Heart left ventricle (tissue), 16 donors: ENCODE measurements at regions not wholly inside any gene's neighbourhood (a gene's known extent, or its start where the extent isn't known, plus 50 kb on each side); places are given as distances from the start of the nearest gene placed in this dataset.
"Not testable (repeated sequence)": the region's sequence is repeated elsewhere in the genome, so short reads cannot be mapped to it uniquely, and the experiment has no call there.

Experiments used
- ATAC-seq, 4 donors: fragments of 200-7000 bp; cut with Tn5 transposase; one replicate each; pipeline ENCODE4 v1.9.1; 2020 to 2022; ENCODE audit warnings: moderate library complexity in 4 of 4, mild to moderate bottlenecking in 3 of 4, moderate number of reproducible peaks in 1 of 4
- DNase-seq, 5 donors: peaks; one replicate each; pipeline ENCODE4 v3.0.0-alpha.2; 2020
- H3K27ac ChIP-seq, 12 donors: fragments of 200-600 bp; sonication (generic) in 4 of 12; one replicate each; pipeline versions ENCODE4 v1.5.0 to v1.8.0; 2016 to 2022; ENCODE audit warnings: mild to moderate bottlenecking in 2 of 12
- H3K27me3 ChIP-seq, 9 donors: fragments of 200-600 bp; sonication (generic) in 2 of 9; one replicate each; pipeline versions ENCODE4 v1.5.1 to v1.8.0; 2016 to 2022; ENCODE audit warnings: mild to moderate bottlenecking in 3 of 9
- H3K36me3 ChIP-seq, 9 donors: fragments of 200-600 bp; sonication (generic) in 2 of 9; one replicate each; pipeline versions ENCODE4 v1.5.0 to v1.8.0; 2018 to 2022; ENCODE audit warnings: mild to moderate bottlenecking in 2 of 9
- H3K4me1 ChIP-seq, 12 donors: fragments of 200-600 bp; sonication (generic) in 4 of 12; one replicate each; pipeline versions ENCODE4 v1.5.0 to v1.8.0; 2016 to 2022; ENCODE audit warnings: mild to moderate bottlenecking in 3 of 12
- H3K4me3 ChIP-seq, 12 donors: fragments of 200-600 bp; sonication (generic) in 4 of 12; one replicate each; pipeline versions ENCODE4 v1.5.0 to v1.8.0; 2017 to 2022; ENCODE audit warnings: mild to moderate bottlenecking in 9 of 12, moderate library complexity in 4 of 12
- H3K9me3 ChIP-seq, 12 donors: fragments of 200-600 bp; sonication (generic) in 4 of 12; one replicate each; pipeline versions ENCODE4 v1.5.0 to v1.8.0; 2016 to 2022; ENCODE audit warnings: mild to moderate bottlenecking in 1 of 12
- POLR2A ChIP-seq, 2 donors: fragments of 450-650 bp; IDR thresholded peaks; one replicate each; pipeline ENCODE4 v1.6.1; 2017; ENCODE audit warnings: antibody characterized with exemption in 2 of 2, mild to moderate bottlenecking in 2 of 2, moderate library complexity in 2 of 2
- WGBS, 4 donors: extraction: QIAGEN DNeasy Blood & Tissue Kit in 2 of 4; methylation state at CpG; one replicate each; pipeline versions ENCODE4 v1.1.5 to v1.1.7; 2013 to 2018; 5-methylcytosine and 5-hydroxymethylcytosine counted together
- intact Hi-C, 10 donors: fragments of 100-400 bp; cut with DNase I; formaldehyde crosslinking; loops; one replicate each; pipeline versions ENCODE4 v1.11.1 to v1.14.2; 2022
- TF ChIP-seq, protein P1 (sequence below), 12 donors: fragments of 200-600 bp; sonication (generic) in 4 of 12; IDR thresholded peaks; one replicate each; pipeline versions ENCODE4 v1.5.0 to v1.8.0; 2018 to 2022; ENCODE audit warnings: antibody characterized with exemption in 12 of 12, mild to moderate bottlenecking in 5 of 12
- donor health status: ischemic (EF 13 %, LVEDD 7.1; RV severe dilation, severe dysfunction).
- donor health status: healthy with polysubstance abuse.
- donor health status: DM: no; HTN: yes; CAD: no.
- donor health status: DM: no; HTN: no; CAD: no.
- donor health status: ischemic (EF 25% LVEDD 6.9; RV normal size, moderate dysfunction).
- donor health status: ischemic (EF 25% LVEDD 5.7; RV mildly dilated, moderate dysfunction).
- donor health status: healthy.
- donor health status: DM: yes; HTN: yes; CAD: no.
- donor health status: ischemic (EF 35%, LVEDD 5.7; RV mildly dilated, moderate dysfunction).
- donor health status: nonischemic (EF 11% LVEDD 7.7; RV severe dilation, severe dysfunction).
- donor health status: DM: yes; HTN: yes; CAD: no.
- donor health status: PGD.
- donor health status: ischemic (EF 29% LVEDD 5.4; RV normal size, mild dysfunction).
- donor health status: nonischemic (EF 23%, LVEDD 6.1; RV moderate dilation, normal function).

DNA sequence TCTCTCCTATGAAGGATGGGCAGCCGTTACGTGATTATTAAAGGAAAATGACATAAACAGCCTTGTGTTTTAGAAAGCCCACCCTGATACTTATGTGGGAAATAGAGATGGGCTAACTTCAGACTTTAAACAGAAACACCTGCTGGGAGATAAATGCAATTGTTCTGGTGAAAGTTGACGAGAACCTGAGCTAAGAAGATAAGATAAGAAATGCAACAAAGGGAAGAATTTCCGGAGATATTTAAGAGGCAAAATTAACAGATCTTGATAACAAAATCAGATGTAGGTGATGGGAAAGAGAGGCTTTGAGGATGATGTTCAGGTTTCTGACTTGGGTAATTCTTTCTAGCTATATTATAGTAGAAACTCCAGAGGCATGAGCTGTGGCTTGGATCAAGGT, 102.7 kb upstream of the SLC7A11 start:
- Histone ChIP-seq H3K4me1 (no peaks in the 10 kb centered on the region), H3K27me3 (no peaks in the 10 kb centered on the region), H3K27ac (no peak overlapping the region), H3K36me3 (no peaks in the 10 kb centered on the region), H3K4me3 (no peak overlapping the region), H3K9me3 (peaks cover 0 to 2% (median 0%) of the 10 kb centered on the region in 12 donors)
- intact Hi-C loops = no loop called here
- TF ChIP-seq POLR2A (IDR thresholded peaks at IDR 0.05) = no peak
- TF ChIP-seq, protein P1, sequence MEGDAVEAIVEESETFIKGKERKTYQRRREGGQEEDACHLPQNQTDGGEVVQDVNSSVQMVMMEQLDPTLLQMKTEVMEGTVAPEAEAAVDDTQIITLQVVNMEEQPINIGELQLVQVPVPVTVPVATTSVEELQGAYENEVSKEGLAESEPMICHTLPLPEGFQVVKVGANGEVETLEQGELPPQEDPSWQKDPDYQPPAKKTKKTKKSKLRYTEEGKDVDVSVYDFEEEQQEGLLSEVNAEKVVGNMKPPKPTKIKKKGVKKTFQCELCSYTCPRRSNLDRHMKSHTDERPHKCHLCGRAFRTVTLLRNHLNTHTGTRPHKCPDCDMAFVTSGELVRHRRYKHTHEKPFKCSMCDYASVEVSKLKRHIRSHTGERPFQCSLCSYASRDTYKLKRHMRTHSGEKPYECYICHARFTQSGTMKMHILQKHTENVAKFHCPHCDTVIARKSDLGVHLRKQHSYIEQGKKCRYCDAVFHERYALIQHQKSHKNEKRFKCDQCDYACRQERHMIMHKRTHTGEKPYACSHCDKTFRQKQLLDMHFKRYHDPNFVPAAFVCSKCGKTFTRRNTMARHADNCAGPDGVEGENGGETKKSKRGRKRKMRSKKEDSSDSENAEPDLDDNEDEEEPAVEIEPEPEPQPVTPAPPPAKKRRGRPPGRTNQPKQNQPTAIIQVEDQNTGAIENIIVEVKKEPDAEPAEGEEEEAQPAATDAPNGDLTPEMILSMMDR (IDR thresholded peaks at IDR 0.05) = no peak
- WGBS, 4 donors = 49 to 58% (median 54%) methylated on average over 4 of the region's 4 CpGs
- ATAC-seq (no peak), DNase-seq (no peak)

DNA sequence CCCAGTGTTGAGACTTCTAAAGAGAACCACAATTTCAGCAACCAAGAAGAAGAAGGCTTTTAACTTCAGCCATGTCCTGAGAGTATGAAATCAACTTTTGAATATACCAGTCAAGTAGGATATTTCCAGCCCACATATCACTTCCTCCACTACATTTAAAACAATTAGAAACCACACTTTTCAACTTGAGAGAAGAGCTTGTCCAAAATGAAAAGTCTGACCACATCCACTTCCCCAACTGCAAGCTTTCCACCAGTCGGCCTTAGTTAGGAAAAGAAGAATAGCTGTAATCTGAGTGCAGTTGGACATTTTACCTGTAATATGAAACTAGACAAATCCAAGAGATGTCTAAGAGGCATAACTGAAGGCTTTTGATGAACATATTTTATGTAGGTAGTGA, 101.9 kb upstream of the SLC7A11 start:
- Histone ChIP-seq H3K36me3 (no peaks in the 10 kb centered on the region), H3K27me3 (no peaks in the 10 kb centered on the region), H3K27ac (no peak overlapping the region), H3K9me3 (peaks cover 0 to 2% (median 0%) of the 10 kb centered on the region in 12 donors), H3K4me3 (no peak overlapping the region), H3K4me1 (no peaks in the 10 kb centered on the region)
- no peak for ATAC-seq
- no peak for DNase-seq
- WGBS, 4 donors = 66 to 85% (median 78%) methylated on average over 1 of the region's 1 CpG
- TF ChIP-seq, protein P1 (IDR thresholded peaks at IDR 0.05) = no peak
- TF ChIP-seq POLR2A (IDR thresholded peaks at IDR 0.05) = no peak
- intact Hi-C loops = no loop called here

GRCh38 chr4:138341739-138342415, 99.7 kb upstream of the SLC7A11 start:
- no peaks in the 10 kb centered on the region for H3K36me3 ChIP-seq
- TF ChIP-seq POLR2A (IDR thresholded peaks at IDR 0.05) = no peak
- TF ChIP-seq, protein P1 (IDR thresholded peaks at IDR 0.05) = no peak
- H3K27ac ChIP-seq = no peak overlapping the region
- H3K27me3 ChIP-seq = no peaks in the 10 kb centered on the region
- DNase-seq (no peak), ATAC-seq (no peak)
- H3K4me3 ChIP-seq = no peak overlapping the region
- peaks cover 0 to 2% (median 0%) of the 10 kb centered on the region in 12 donors for H3K9me3 ChIP-seq
- H3K4me1 ChIP-seq = no peaks in the 10 kb centered on the region
- WGBS, 4 donors = 77 to 94% (median 84%) methylated on average over 3 of the region's 3 CpGs
- intact Hi-C loops = no loop called here

DNA sequence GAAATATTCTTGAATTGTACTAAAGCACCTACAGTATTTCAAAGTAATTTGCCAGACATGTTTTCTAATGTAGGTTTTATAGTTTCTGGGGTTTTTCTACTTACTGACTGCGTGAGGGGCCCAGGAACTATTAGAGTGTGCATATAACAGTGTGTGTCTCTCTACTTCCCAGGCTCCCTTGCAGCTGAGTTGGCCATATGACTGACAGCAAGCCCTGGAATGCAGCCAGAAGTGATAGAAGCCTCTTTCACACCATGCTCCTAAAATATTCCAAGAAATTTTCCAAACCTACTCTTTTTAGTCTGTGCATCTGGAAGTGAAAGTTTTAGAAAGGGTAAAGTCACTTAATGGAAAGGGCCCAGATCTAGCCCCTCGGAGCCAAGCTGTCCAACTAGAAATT, 96.7 kb upstream of the SLC7A11 start:
- intact Hi-C loops = no loop called here
- Histone ChIP-seq H3K4me1 (no peaks in the 10 kb centered on the region), H3K36me3 (no peaks in the 10 kb centered on the region), H3K27me3 (no peaks in the 10 kb centered on the region), H3K9me3 (peaks cover 0 to 2% (median 0%) of the 10 kb centered on the region in 12 donors), H3K4me3 (no peak overlapping the region), H3K27ac (no peak overlapping the region)
- no peak for DNase-seq
- no peak for ATAC-seq
- 84 to 97% (median 93%) methylated on average over 2 of the region's 2 CpGs for WGBS, 4 donors
- TF ChIP-seq POLR2A (IDR thresholded peaks at IDR 0.05) = no peak
- TF ChIP-seq, protein P1 (IDR thresholded peaks at IDR 0.05) = no peak

GRCh38 chr4:138338222-138338621, 96.1 kb upstream of the SLC7A11 start:
- 88 to 98% (median 96%) methylated on average over 6 of the region's 6 CpGs for WGBS, 4 donors
- H3K27ac ChIP-seq, H3K4me1 ChIP-seq, intact Hi-C loops, H3K27me3 ChIP-seq, H3K4me3 ChIP-seq, ATAC-seq, H3K36me3 ChIP-seq, DNase-seq, H3K9me3 ChIP-seq: not testable (repeated sequence)
